ENCODE measurements at regions not wholly inside any gene's neighbourhood (a gene's known extent, or its start where the extent isn't known, plus 50 kb on each side); places are given as distances from the start of the nearest gene placed in this dataset.

DNA sequence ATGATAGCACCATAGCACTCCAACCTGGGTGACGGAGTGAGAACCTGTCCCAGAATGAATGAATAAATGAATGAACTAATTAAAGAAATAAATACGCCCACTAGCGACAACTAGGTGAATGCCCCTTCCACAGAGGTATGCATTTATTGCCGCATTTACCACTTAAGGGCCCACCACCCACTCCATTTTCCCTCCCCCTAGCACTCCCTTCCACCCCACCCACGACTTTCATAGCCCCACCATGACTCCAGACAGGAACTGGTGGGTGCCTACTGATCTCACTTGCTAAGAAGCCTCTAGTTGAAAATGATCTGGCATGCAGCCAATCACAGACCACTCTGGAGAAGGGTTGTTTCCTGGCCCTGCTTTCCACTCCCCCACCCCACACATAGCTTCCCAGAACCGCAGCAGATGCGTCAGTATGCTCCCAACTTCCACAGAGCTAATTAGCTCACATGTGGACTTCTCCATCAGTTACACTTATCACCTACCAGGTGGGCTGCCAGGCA, 167.6 kb downstream of the WT1 start:
- CTCF ChIA-PET: interaction anchor here (0.6 kb wide), 1 partner anchor 20 kb away, joined by 4 read pairs; no protein-coding TSS in a partner anchor
- no peaks in the 10 kb centered on the region for H3K36me3 Mint-ChIP-seq (ENCODE audit: insufficient read depth, unreplicated experiment)
- TF ChIP-seq, protein P1, sequence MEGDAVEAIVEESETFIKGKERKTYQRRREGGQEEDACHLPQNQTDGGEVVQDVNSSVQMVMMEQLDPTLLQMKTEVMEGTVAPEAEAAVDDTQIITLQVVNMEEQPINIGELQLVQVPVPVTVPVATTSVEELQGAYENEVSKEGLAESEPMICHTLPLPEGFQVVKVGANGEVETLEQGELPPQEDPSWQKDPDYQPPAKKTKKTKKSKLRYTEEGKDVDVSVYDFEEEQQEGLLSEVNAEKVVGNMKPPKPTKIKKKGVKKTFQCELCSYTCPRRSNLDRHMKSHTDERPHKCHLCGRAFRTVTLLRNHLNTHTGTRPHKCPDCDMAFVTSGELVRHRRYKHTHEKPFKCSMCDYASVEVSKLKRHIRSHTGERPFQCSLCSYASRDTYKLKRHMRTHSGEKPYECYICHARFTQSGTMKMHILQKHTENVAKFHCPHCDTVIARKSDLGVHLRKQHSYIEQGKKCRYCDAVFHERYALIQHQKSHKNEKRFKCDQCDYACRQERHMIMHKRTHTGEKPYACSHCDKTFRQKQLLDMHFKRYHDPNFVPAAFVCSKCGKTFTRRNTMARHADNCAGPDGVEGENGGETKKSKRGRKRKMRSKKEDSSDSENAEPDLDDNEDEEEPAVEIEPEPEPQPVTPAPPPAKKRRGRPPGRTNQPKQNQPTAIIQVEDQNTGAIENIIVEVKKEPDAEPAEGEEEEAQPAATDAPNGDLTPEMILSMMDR (IDR thresholded peaks at IDR 0.05; ENCODE audit: unreplicated experiment): no peak
- no peak overlapping the region for H3K27ac Mint-ChIP-seq (ENCODE audit: unreplicated experiment)
- H3K9me3 Mint-ChIP-seq (ENCODE audit: low read depth, unreplicated experiment): no peaks in the 10 kb centered on the region
- DNase-seq: no peak
- no TSS peak for BruUV-seq (replicated peaks)
- no peak overlapping the region for H3K4me3 Mint-ChIP-seq (ENCODE audit: low read depth, unreplicated experiment)
- no peaks in the 10 kb centered on the region for H3K4me1 Mint-ChIP-seq (ENCODE audit: low read depth, unreplicated experiment)
- intact Hi-C loops (cut with micrococcal nuclease; ENCODE audit: unreplicated experiment): no loop called here
- H3K27me3 Mint-ChIP-seq (ENCODE audit: unreplicated experiment): peaks cover 75% of the 10 kb centered on the region

DNA sequence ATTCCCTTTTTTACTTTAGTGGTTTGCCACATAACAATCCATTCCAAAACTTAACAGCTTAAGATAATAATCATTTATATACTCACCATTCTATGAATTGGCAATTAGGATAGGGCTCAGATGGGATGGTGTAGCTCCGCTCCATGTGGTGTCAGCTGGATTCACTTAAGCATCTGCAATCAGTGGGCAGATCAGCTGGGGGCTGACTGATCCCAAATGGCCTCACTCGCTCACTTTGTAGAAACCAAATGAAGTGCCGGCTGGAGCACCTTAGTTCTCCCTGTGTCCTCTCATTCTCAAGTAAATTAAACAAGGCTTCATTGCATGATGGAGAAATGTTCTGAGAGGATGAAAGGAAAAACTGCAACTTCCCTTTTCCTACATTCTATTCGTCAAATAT, 161.4 kb downstream of the WT1 start:
- Mint-ChIP-seq H3K9me3 (ENCODE audit: low read depth, unreplicated experiment) (no peaks in the 10 kb centered on the region), H3K4me1 (ENCODE audit: low read depth, unreplicated experiment) (no peaks in the 10 kb centered on the region), H3K27ac (ENCODE audit: unreplicated experiment) (no peak overlapping the region), H3K27me3 (ENCODE audit: unreplicated experiment) (peaks cover 81% of the 10 kb centered on the region), H3K4me3 (ENCODE audit: low read depth, unreplicated experiment) (no peak overlapping the region), H3K36me3 (ENCODE audit: insufficient read depth, unreplicated experiment) (no peaks in the 10 kb centered on the region)
- TF ChIP-seq, protein P1 (IDR thresholded peaks at IDR 0.05; ENCODE audit: unreplicated experiment): no peak
- intact Hi-C loops (cut with micrococcal nuclease; ENCODE audit: unreplicated experiment): no loop called here
- CTCF ChIA-PET: no interaction called here
- DNase-seq: no peak
- BruUV-seq (replicated peaks): no TSS peak

DNA sequence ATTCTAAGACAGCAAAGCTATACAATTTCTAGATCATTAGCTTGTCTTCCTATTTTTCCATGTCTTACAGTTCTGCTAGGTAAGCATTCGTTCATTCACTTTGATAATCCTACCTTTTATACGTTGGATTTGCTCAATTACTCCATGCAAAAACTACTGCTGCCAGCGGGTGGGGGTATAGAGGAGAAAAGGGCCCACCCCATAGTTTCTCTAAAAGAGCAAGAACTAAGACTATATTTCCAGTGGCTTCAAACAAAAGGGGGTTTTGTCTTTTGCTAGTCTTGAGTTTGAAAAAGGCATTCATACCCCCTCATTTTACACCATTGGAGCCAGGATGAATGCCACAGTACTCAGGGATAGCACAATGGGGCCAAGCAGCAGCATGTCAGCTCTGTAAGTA, 155.7 kb downstream of the WT1 start:
- Mint-ChIP-seq H3K27ac (ENCODE audit: unreplicated experiment) (no peak overlapping the region), H3K4me3 (ENCODE audit: low read depth, unreplicated experiment) (no peak overlapping the region), H3K4me1 (ENCODE audit: low read depth, unreplicated experiment) (no peaks in the 10 kb centered on the region), H3K27me3 (ENCODE audit: unreplicated experiment) (peaks cover 69% of the 10 kb centered on the region), H3K36me3 (ENCODE audit: insufficient read depth, unreplicated experiment) (no peaks in the 10 kb centered on the region), H3K9me3 (ENCODE audit: low read depth, unreplicated experiment) (peaks cover 2% of the 10 kb centered on the region)
- no TSS peak for BruUV-seq (replicated peaks)
- CTCF ChIA-PET: no interaction called here
- intact Hi-C loops (cut with micrococcal nuclease; ENCODE audit: unreplicated experiment): no loop called here
- TF ChIP-seq, protein P1 (IDR thresholded peaks at IDR 0.05; ENCODE audit: unreplicated experiment): no peak
- no peak for DNase-seq

DNA sequence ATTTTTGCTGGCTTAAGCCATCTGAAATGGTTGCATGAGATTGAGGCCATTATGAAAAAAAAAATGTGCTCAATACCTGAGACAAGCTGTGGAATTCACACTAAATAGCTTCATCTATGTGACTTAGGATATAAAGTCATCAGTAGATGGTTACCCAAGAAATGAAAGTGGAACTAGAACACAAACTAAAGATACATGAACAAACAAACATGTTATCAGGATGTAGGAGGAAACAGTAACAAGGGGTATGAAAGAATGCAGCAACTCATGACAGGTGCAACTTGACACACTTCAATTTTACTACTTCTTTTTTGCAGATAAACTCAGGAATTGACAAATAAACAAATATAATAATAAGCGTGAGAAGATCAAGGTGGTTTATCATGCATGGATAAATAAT, 155.0 kb downstream of the WT1 start:
- Mint-ChIP-seq H3K4me1 (ENCODE audit: low read depth, unreplicated experiment) (no peaks in the 10 kb centered on the region), H3K9me3 (ENCODE audit: low read depth, unreplicated experiment) (peaks cover 2% of the 10 kb centered on the region), H3K27ac (ENCODE audit: unreplicated experiment) (no peak overlapping the region), H3K4me3 (ENCODE audit: low read depth, unreplicated experiment) (no peak overlapping the region), H3K36me3 (ENCODE audit: insufficient read depth, unreplicated experiment) (no peaks in the 10 kb centered on the region), H3K27me3 (ENCODE audit: unreplicated experiment) (peaks cover 69% of the 10 kb centered on the region)
- BruUV-seq (replicated peaks): no TSS peak
- CTCF ChIA-PET: no interaction called here
- intact Hi-C loops (cut with micrococcal nuclease; ENCODE audit: unreplicated experiment): no loop called here
- TF ChIP-seq, protein P1 (IDR thresholded peaks at IDR 0.05; ENCODE audit: unreplicated experiment): no peak
- no peak for DNase-seq
